HepG2 (cell line): ENCODE measurements at regions not wholly inside any gene's neighbourhood (a gene's known extent, or its start where the extent isn't known, plus 50 kb on each side); places are given as distances from the start of the nearest gene placed in this dataset.

Experiments
- ATAC-seq: fragments of 200-7000 bp; cut with Tn5 transposase; 3 replicates; pipeline ENCODE4 v1.9.1; 2020; ENCODE audit warnings: mild to moderate bottlenecking, moderate library complexity
- BruUV-seq: library from RNA; stranded (reverse); fragments of 400-500 nt; replicated peaks from 2 replicates; lab custom pipeline; 2021; lab: Mats Ljungman, UMichigan
- CTCF ChIA-PET: fragments of 300-600 bp; formaldehyde crosslinking; extraction: SDS; loops from one replicate; lab custom pipeline; 2021; ENCODE audit warnings: low total read pairs, inconsistent platforms, low intra/inter-chr PET ratio; lab: Yijun Ruan, JAX
- POLR2A ChIA-PET: fragments of 350-600 bp; sonication (Branson Sonifier 250); formaldehyde crosslinking; loops from one replicate; lab custom pipeline; 2020; ENCODE audit warnings: antibody characterized with exemption, inconsistent platforms; lab: Yijun Ruan, JAX
- DNase-seq: peaks from one replicate; pipeline ENCODE4 v3.0.0-alpha.2; 2015; ENCODE audit warnings: low spot score
- FAIRE-seq: peaks from 3 replicates; lab custom pipeline; 2011; peaks lifted over from hg19 to GRCh38; lab: Jason Lieb, UNC
- H2AFZ ChIP-seq: one replicate; pipeline ENCODE4 v1.6.1; 2011; ENCODE audit warnings: low read length, inconsistent platforms
- H3K27ac ChIP-seq: fragments of 300-600 bp; 3 replicates; pipeline ENCODE4 v1.8.0; 2011; ENCODE audit warnings: mixed run types, mild to moderate bottlenecking, mixed read lengths, low read length, inconsistent platforms; ENCODE audit not compliant: insufficient read depth; ENCODE audit errors: extremely low read length
- H3K27me3 ChIP-seq, 2 experiments: fragments of 200-600 bp in 1 of 2; 2 replicates in 1 of 2; 3 replicates in 1 of 2; pipeline versions ENCODE4 v1.6.0 to v1.8.0; 2011; ENCODE audit warnings: low read length in 2 of 2, mild to moderate bottlenecking in 2 of 2, moderate library complexity in 2 of 2, inconsistent platforms in 1 of 2; ENCODE audit not compliant: insufficient read depth in 2 of 2, control insufficient read depth in 1 of 2
- H3K36me3 ChIP-seq, 2 experiments: fragments of 200-600 bp in 1 of 2; replicated peaks in 1 of 2; 2 replicates in 1 of 2; 3 replicates in 1 of 2; pipeline versions ENCODE4 v1.5.1 to v1.8.0; 2011; ENCODE audit warnings: low read length in 2 of 2, inconsistent platforms in 1 of 2; ENCODE audit not compliant: insufficient read depth in 2 of 2, control insufficient read depth in 1 of 2
- H3K4me1 ChIP-seq: 2 replicates; pipeline ENCODE4 v1.5.1; 2012; ENCODE audit warnings: low read length, inconsistent platforms; ENCODE audit not compliant: insufficient read depth
- H3K4me2 ChIP-seq: 2 replicates; pipeline ENCODE4 v1.6.0; 2011; ENCODE audit warnings: low read depth, low read length, inconsistent platforms
- H3K4me3 ChIP-seq, 3 experiments: fragments of 200-600 bp in 1 of 3; sonication (generic), shearing (Covaris generic) in 1 of 3; replicated peaks in 1 of 3; 2 replicates each; pipeline ENCODE4 v1.5.1; 2011 to 2016; ENCODE audit warnings: low read length in 3 of 3, inconsistent platforms in 2 of 3, low read depth in 2 of 3, mild to moderate bottlenecking in 2 of 3, control low read depth in 1 of 3, mixed read lengths in 1 of 3; ENCODE audit not compliant: insufficient read depth in 1 of 3
- H3K79me2 ChIP-seq: one replicate; pipeline ENCODE4 v1.6.1; 2011; ENCODE audit warnings: low read length, inconsistent platforms; ENCODE audit not compliant: insufficient read depth
- H3K9ac ChIP-seq: 2 replicates; pipeline ENCODE4 v1.6.0; 2011; ENCODE audit warnings: mild to moderate bottlenecking, low read depth, low read length, inconsistent platforms; ENCODE audit not compliant: insufficient read depth
- H3K9me3 ChIP-seq: 2 replicates; pipeline ENCODE4 v1.5.1; 2012; ENCODE audit warnings: mild to moderate bottlenecking, low read length
- H4K20me1 ChIP-seq: 2 replicates; pipeline ENCODE4 v1.6.0; 2011; ENCODE audit warnings: inconsistent platforms, mild to moderate bottlenecking, low read length, moderate library complexity; ENCODE audit not compliant: insufficient read depth
- ARNT2 ChIP-seq: sonication (generic); formaldehyde crosslinking; IDR thresholded peaks from 2 replicates; pipeline ENCODE4 v1.8.0; 2022; ENCODE audit warnings: mild to moderate bottlenecking, low read depth, missing genetic modification reagents, moderate library complexity
- ATF7 ChIP-seq, 2 experiments: fragments of 450-650 bp in 1 of 2; sonication (generic) in 1 of 2; formaldehyde crosslinking in 1 of 2; IDR thresholded peaks; 2 replicates each; pipeline versions ENCODE4 v1.4.0 to v1.6.1; 2016 to 2020; ENCODE audit warnings: antibody characterized with exemption in 1 of 2, mild to moderate bottlenecking in 1 of 2, missing genetic modification reagents in 1 of 2
- CCAR2 ChIP-seq: fragments of 200-400 bp; formaldehyde crosslinking; optimal IDR thresholded peaks from 2 replicates; pipeline ENCODE3; 2018; ENCODE audit warnings: low read depth, mild to moderate bottlenecking, low read length, moderate library complexity
- HNRNPH1 ChIP-seq: fragments of 200-400 bp; formaldehyde crosslinking; optimal IDR thresholded peaks from 2 replicates; pipeline ENCODE3; 2017; ENCODE audit warnings: mild to moderate bottlenecking, low read depth, low read length
- HNRNPL ChIP-seq: fragments of 200-400 bp; formaldehyde crosslinking; IDR thresholded peaks from 2 replicates; pipeline ENCODE4 v1.6.1; 2017; ENCODE audit warnings: mild to moderate bottlenecking, low read depth, low read length
- MED13 ChIP-seq: sonication (generic); formaldehyde crosslinking; IDR thresholded peaks from 2 replicates; pipeline ENCODE4 v1.5.0; 2020; ENCODE audit warnings: missing genetic modification reagents
- NCOA5 ChIP-seq: sonication (generic); formaldehyde crosslinking; IDR thresholded peaks from 2 replicates; pipeline ENCODE4 v1.4.0; 2020; ENCODE audit warnings: missing genetic modification reagents
- SALL1 ChIP-seq: sonication (generic); formaldehyde crosslinking; IDR thresholded peaks from 2 replicates; pipeline ENCODE4 v1.8.0; 2022; ENCODE audit warnings: mild to moderate bottlenecking, missing genetic modification reagents
- TMF1 ChIP-seq: sonication (generic); formaldehyde crosslinking; IDR thresholded peaks from 2 replicates; pipeline ENCODE4 v1.8.1; 2022; ENCODE audit warnings: low read depth, missing genetic modification reagents
- YEATS4 ChIP-seq: sonication (generic); formaldehyde crosslinking; IDR thresholded peaks from 2 replicates; pipeline ENCODE4 v1.4.0; 2020; ENCODE audit warnings: missing genetic modification reagents, borderline replicate concordance
- ZNF577 ChIP-seq: sonication (generic); formaldehyde crosslinking; IDR thresholded peaks from 2 replicates; pipeline ENCODE4 v1.4.0; 2020; ENCODE audit warnings: mild to moderate bottlenecking, low read depth, missing genetic modification reagents, borderline replicate concordance
- WGBS: methylation state at CpG from one replicate; pipeline ENCODE4 v1.1.6; 2017; ENCODE audit warnings: low lambda C conversion rate; 5-methylcytosine and 5-hydroxymethylcytosine counted together
- in situ Hi-C: cut with HindIII; loops from 2 replicates; pipeline ENCODE4 v1.10.0; 2017; ENCODE audit warnings: low pct_unique_long_range_greater_than_20kb; ENCODE audit not compliant: extremely low pct_ligation_motif_present
- intact Hi-C: fragments of 100-400 bp; cut with micrococcal nuclease; formaldehyde crosslinking; loops from one replicate; pipeline ENCODE4 v1.10.0; 2022; ENCODE audit not compliant: unreplicated experiment
- TF ChIP-seq, protein P1 (sequence below): sonication (generic); formaldehyde crosslinking; IDR thresholded peaks from 2 replicates; pipeline ENCODE4 v1.5.0; 2020; ENCODE audit warnings: missing genetic modification reagents
- TF ChIP-seq, protein P2 (sequence below): IDR thresholded peaks from 2 replicates; pipeline ENCODE4 v1.6.1; 2016; ENCODE audit warnings: mild to moderate bottlenecking
- TF ChIP-seq, protein P3 (sequence below): sonication (generic); formaldehyde crosslinking; IDR thresholded peaks from 2 replicates; pipeline ENCODE4 v1.5.0; 2020; ENCODE audit warnings: missing genetic modification reagents
- TF ChIP-seq, protein P4 (sequence below): IDR thresholded peaks from 2 replicates; pipeline ENCODE4 v1.6.1; 2016; ENCODE audit warnings: control low read depth

DNA sequence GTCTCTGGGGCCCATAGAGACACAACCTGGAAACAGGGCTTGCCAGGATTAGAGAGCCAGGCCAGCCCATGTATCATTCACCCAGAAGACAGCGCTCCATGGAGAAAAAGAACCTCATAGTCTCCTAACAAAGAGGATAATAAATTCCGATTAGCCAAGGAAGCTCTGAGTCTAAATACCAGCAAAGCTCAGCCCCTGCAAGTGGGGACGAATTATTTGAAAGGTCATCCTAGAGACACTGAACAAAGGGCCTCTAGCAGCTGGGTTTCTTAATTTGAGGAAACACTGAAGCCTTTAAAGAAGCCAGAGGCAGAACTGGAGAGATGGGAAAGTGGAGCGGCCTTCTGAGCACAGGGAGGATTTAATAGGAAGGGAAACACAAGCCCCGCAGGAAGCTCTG, 287.1 kb upstream of the ZNF462 start:
- Histone ChIP-seq H3K4me2 (no peak overlapping the region), H3K9ac (no peak overlapping the region), H3K27me3 (no peaks in the 10 kb centered on the region), H3K36me3 (no peaks in the 10 kb centered on the region), H2AFZ (no peak overlapping the region), H3K9me3 (peaks cover 13% of the 10 kb centered on the region; the same call in 1 of the 2 replicates), H3K4me3 (no peak overlapping the region), H3K27ac (no peak overlapping the region), H3K79me2 (no peaks in the 10 kb centered on the region), H3K4me1 (no peaks in the 10 kb centered on the region), H4K20me1 (no peaks in the 10 kb centered on the region)
- TF ChIP-seq HNRNPL (no peak), MED13 (CRISPR knock-in tag) (no peak), SALL1 (CRISPR knock-in tag) (no peak)
- 31% methylated on average over 5 of the region's 5 CpGs for WGBS
- ChIA-PET POLR2A (no interaction called here), CTCF (no interaction called here)
- no peak for DNase-seq
- in situ Hi-C loops (no loop called here), intact Hi-C loops (no loop called here)
- no TSS peak for BruUV-seq
- no peak for ATAC-seq
- FAIRE-seq, result no peak

DNA sequence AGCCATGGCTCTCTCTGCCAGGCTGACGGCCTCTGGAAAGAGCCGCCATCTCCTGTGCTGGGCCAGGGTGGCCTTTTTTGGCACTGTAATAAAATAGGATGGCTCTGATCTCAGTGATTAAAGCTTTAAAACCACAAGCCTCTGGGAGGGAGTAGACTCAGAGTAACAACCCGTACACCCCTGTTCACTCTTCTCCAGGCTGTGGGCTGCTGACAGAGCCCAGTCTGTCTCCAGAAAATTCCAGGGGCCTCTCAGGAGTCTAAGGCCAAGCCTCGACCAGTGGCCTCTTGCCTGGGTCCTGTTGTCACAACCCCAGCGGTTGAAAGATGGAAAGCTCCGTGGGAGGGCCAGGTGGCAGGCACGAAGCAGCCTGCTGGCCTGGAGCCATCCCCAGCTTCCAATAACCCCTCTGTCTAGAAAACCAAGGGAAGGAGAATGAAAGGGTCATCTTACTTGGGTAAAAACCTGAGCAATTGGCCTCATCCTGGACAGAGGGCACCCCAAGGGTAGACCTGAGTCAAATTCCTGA, 286.7 kb upstream of the ZNF462 start:
- H3K79me2 ChIP-seq, result no peaks in the 10 kb centered on the region
- no peaks in the 10 kb centered on the region for H3K4me1 ChIP-seq
- no peak overlapping the region for H3K9ac ChIP-seq
- peaks cover 13% of the 10 kb centered on the region; the same call in 1 of the 2 replicates for H3K9me3 ChIP-seq
- intact Hi-C loops, result no loop called here
- H3K36me3 ChIP-seq, result no peaks in the 10 kb centered on the region
- in situ Hi-C loops, result no loop called here
- 29% methylated on average over 5 of the region's 7 CpGs for WGBS
- H3K27me3 ChIP-seq, result no peaks in the 10 kb centered on the region
- no peak overlapping the region for H3K4me3 ChIP-seq
- no peak overlapping the region for H3K27ac ChIP-seq
- CTCF ChIA-PET, result no interaction called here
- H4K20me1 ChIP-seq, result no peaks in the 10 kb centered on the region
- H2AFZ ChIP-seq, result no peak overlapping the region
- POLR2A ChIA-PET, result no interaction called here
- ATAC-seq (no peak), DNase-seq (no peak), FAIRE-seq (no peak)
- H3K4me2 ChIP-seq, result no peak overlapping the region
- BruUV-seq, result no TSS peak
- TF ChIP-seq ZNF577 (CRISPR knock-in tag) (no peak), TMF1 (CRISPR knock-in tag) (no peak), YEATS4 (CRISPR knock-in tag) (no peak), HNRNPH1 (no peak), ATF7 (IDR thresholded peaks at IDR 0.05) (no peak), ATF7 (CRISPR knock-in tag; IDR thresholded peaks at IDR 0.05) (no peak), CCAR2 (no peak), ARNT2 (no peak), NCOA5 (CRISPR knock-in tag) (no peak)
- TF ChIP-seq, protein P1, sequence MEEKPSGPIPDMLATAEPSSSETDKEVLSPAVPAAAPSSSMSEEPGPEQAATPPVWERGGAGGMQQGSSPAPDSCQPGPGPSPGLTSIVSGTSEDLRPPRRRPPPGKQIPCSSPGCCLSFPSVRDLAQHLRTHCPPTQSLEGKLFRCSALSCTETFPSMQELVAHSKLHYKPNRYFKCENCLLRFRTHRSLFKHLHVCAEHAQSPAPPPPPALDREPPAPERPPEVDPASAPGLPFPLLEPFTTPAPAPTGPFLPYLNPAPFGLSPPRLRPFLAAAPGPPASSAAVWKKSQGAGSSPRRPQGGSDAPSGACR, result no peak
- TF ChIP-seq, protein P2, sequence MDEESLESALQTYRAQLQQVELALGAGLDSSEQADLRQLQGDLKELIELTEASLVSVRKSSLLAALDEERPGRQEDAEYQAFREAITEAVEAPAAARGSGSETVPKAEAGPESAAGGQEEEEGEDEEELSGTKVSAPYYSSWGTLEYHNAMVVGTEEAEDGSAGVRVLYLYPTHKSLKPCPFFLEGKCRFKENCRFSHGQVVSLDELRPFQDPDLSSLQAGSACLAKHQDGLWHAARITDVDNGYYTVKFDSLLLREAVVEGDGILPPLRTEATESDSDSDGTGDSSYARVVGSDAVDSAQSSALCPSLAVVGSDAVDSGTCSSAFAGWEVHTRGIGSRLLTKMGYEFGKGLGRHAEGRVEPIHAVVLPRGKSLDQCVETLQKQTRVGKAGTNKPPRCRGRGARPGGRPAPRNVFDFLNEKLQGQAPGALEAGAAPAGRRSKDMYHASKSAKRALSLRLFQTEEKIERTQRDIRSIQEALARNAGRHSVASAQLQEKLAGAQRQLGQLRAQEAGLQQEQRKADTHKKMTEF, result no peak
- TF ChIP-seq, protein P3, sequence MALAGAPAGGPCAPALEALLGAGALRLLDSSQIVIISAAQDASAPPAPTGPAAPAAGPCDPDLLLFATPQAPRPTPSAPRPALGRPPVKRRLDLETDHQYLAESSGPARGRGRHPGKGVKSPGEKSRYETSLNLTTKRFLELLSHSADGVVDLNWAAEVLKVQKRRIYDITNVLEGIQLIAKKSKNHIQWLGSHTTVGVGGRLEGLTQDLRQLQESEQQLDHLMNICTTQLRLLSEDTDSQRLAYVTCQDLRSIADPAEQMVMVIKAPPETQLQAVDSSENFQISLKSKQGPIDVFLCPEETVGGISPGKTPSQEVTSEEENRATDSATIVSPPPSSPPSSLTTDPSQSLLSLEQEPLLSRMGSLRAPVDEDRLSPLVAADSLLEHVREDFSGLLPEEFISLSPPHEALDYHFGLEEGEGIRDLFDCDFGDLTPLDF (CRISPR knock-in tag), result no peak
- TF ChIP-seq, protein P4, sequence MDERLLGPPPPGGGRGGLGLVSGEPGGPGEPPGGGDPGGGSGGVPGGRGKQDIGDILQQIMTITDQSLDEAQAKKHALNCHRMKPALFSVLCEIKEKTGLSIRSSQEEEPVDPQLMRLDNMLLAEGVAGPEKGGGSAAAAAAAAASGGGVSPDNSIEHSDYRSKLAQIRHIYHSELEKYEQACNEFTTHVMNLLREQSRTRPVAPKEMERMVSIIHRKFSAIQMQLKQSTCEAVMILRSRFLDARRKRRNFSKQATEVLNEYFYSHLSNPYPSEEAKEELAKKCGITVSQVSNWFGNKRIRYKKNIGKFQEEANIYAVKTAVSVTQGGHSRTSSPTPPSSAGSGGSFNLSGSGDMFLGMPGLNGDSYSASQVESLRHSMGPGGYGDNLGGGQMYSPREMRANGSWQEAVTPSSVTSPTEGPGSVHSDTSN (CRISPR knock-in tag), result no peak
